Mesenchymal stem cell (in vitro differentiated cells and primary cell): ENCODE measurements at regions not wholly inside any gene's neighbourhood (a gene's known extent, or its start where the extent isn't known, plus 50 kb on each side); places are given as distances from the start of the nearest gene placed in this dataset.

Source experiments
- DNase-seq: peaks from one replicate; pipeline ENCODE4 v3.0.0-alpha.2; 2013
- H2AFZ ChIP-seq: one replicate; pipeline ENCODE4 v1.6.1; 2013; ENCODE audit warnings: low read depth, mild to moderate bottlenecking, control low read depth, inconsistent platforms, low read length, moderate library complexity
- H2AK5ac ChIP-seq: 2 replicates; pipeline ENCODE4 v1.6.1; 2013; ENCODE audit warnings: low read length, moderate library complexity, mild to moderate bottlenecking, inconsistent platforms; ENCODE audit not compliant: severe bottlenecking
- H2BK120ac ChIP-seq: one replicate; pipeline ENCODE4 v1.6.1; 2013; ENCODE audit warnings: low read depth, mild to moderate bottlenecking, inconsistent platforms, low read length, moderate library complexity
- H2BK12ac ChIP-seq, 2 experiments: one replicate each; pipeline ENCODE4 v1.6.1; 2013; ENCODE audit warnings: inconsistent platforms in 2 of 2, low read length in 2 of 2, mild to moderate bottlenecking in 2 of 2, moderate library complexity in 2 of 2, control low read depth in 1 of 2
- H2BK15ac ChIP-seq: one replicate; pipeline ENCODE4 v1.6.1; 2013; ENCODE audit warnings: mild to moderate bottlenecking, low read depth, inconsistent platforms; ENCODE audit not compliant: poor library complexity, severe bottlenecking
- H2BK5ac ChIP-seq: 2 replicates; pipeline ENCODE4 v1.6.1; 2013; ENCODE audit warnings: low read depth, mild to moderate bottlenecking, low read length, control low read depth, inconsistent platforms; ENCODE audit not compliant: poor library complexity, severe bottlenecking
- H3K14ac ChIP-seq, 2 experiments: one replicate each; pipeline ENCODE4 v1.6.1; 2013; ENCODE audit warnings: inconsistent platforms in 2 of 2, low read length in 2 of 2, control low read depth in 1 of 2, mild to moderate bottlenecking in 1 of 2, moderate library complexity in 1 of 2
- H3K18ac ChIP-seq, 2 experiments: one replicate each; pipeline ENCODE4 v1.6.1; 2013; ENCODE audit warnings: inconsistent platforms in 2 of 2, low read length in 2 of 2, control low read depth in 1 of 2, low read depth in 1 of 2, mild to moderate bottlenecking in 1 of 2
- H3K23ac ChIP-seq, 2 experiments: one replicate each; pipeline ENCODE4 v1.6.1; 2013; ENCODE audit warnings: inconsistent platforms in 2 of 2, low read length in 2 of 2, mild to moderate bottlenecking in 2 of 2, moderate library complexity in 2 of 2, control low read depth in 1 of 2
- H3K27ac ChIP-seq: 2 replicates; pipeline ENCODE4 v1.5.1; 2013; ENCODE audit warnings: mild to moderate bottlenecking, moderate library complexity, low read length, control low read depth, inconsistent platforms; ENCODE audit not compliant: poor library complexity, severe bottlenecking
- H3K27me3 ChIP-seq, 2 experiments: 2 replicates each; pipeline versions ENCODE4 v1.6.1 to v1.7.0; 2013; ENCODE audit warnings: low read length in 2 of 2, mild to moderate bottlenecking in 2 of 2, moderate library complexity in 2 of 2, control low read depth in 1 of 2, inconsistent platforms in 1 of 2; ENCODE audit not compliant: control insufficient read depth in 1 of 2, insufficient read depth in 1 of 2
- H3K36me3 ChIP-seq, 2 experiments: 2 replicates each; pipeline versions ENCODE4 v1.6.1 to v1.7.0; 2013; ENCODE audit warnings: low read length in 2 of 2, control low read depth in 1 of 2, inconsistent platforms in 1 of 2, low read depth in 1 of 2, mild to moderate bottlenecking in 1 of 2; ENCODE audit not compliant: insufficient read depth in 2 of 2, control insufficient read depth in 1 of 2
- H3K4ac ChIP-seq, 2 experiments: one replicate each; pipeline ENCODE4 v1.6.1; 2013; ENCODE audit warnings: inconsistent platforms in 2 of 2, low read length in 2 of 2, mild to moderate bottlenecking in 2 of 2, moderate library complexity in 2 of 2, control low read depth in 1 of 2, low read depth in 1 of 2
- H3K4me1 ChIP-seq: 2 replicates; pipeline ENCODE4 v1.6.1; 2013; ENCODE audit warnings: low read depth, low read length, control low read depth; ENCODE audit not compliant: control insufficient read depth, insufficient read depth
- H3K4me2 ChIP-seq: 2 replicates; pipeline ENCODE4 v1.6.1; 2013; ENCODE audit warnings: low read length, mild to moderate bottlenecking, inconsistent platforms; ENCODE audit not compliant: poor library complexity, severe bottlenecking
- H3K4me3 ChIP-seq, 2 experiments: 2 replicates each; pipeline versions ENCODE4 v1.5.1 to v1.7.0; 2013; ENCODE audit warnings: low read length in 2 of 2, mild to moderate bottlenecking in 2 of 2, control low read depth in 1 of 2, low read depth in 1 of 2; ENCODE audit not compliant: insufficient read depth in 1 of 2
- H3K79me1 ChIP-seq: replicated peaks from 2 replicates; pipeline ENCODE4 v1.6.1; 2013; ENCODE audit warnings: mild to moderate bottlenecking, control low read depth, low read length, inconsistent platforms; ENCODE audit not compliant: poor library complexity, severe bottlenecking
- H3K9ac ChIP-seq: 2 replicates; pipeline ENCODE4 v1.7.0; 2013; ENCODE audit warnings: mild to moderate bottlenecking, low read length, moderate library complexity
- H3K9me3 ChIP-seq: 2 replicates; pipeline ENCODE4 v1.7.0; 2013; ENCODE audit warnings: mild to moderate bottlenecking, low read length; ENCODE audit not compliant: control insufficient read depth
- H4K8ac ChIP-seq: one replicate; pipeline ENCODE4 v1.6.1; 2013; ENCODE audit warnings: inconsistent platforms, mild to moderate bottlenecking, low read length, moderate library complexity
- H4K91ac ChIP-seq: one replicate; pipeline ENCODE4 v1.6.1; 2013; ENCODE audit warnings: mild to moderate bottlenecking, low read length, inconsistent platforms
- WGBS: methylation state at CpG from one replicate; pipeline ENCODE4 v1.1.7; 2013; ENCODE audit warnings: mixed read lengths; 5-methylcytosine and 5-hydroxymethylcytosine counted together

GRCh38 chr2:16396171-16396570, 269.5 kb downstream of the CYRIA start:
- no peaks in the 10 kb centered on the region for H3K36me3 ChIP-seq
- DNase-seq, result no peak
- H2BK120ac ChIP-seq, result no peak overlapping the region
- H3K4me2 ChIP-seq, result no peak overlapping the region
- H2AFZ ChIP-seq, result no peak overlapping the region
- no peak overlapping the region for H4K91ac ChIP-seq
- no peak overlapping the region for H4K8ac ChIP-seq
- peak overlapping the region; percentile 26 for H2BK5ac ChIP-seq
- no peak overlapping the region for H3K4me3 ChIP-seq
- peaks cover 13% of the 10 kb centered on the region for H3K4me1 ChIP-seq
- no peak overlapping the region for H3K4ac ChIP-seq
- no peak overlapping the region for H3K9ac ChIP-seq
- no peak overlapping the region for H2BK12ac ChIP-seq
- no peak overlapping the region for H3K23ac ChIP-seq
- no peak overlapping the region for H3K27ac ChIP-seq
- H2BK15ac ChIP-seq, result no peak overlapping the region
- H3K9me3 ChIP-seq, result no peaks in the 10 kb centered on the region
- no peaks in the 10 kb centered on the region for H3K79me1 ChIP-seq
- H3K27me3 ChIP-seq, result peaks cover 0 to 10% of the 10 kb centered on the region in 2 experiments
- H3K18ac ChIP-seq, result no peak overlapping the region
- H3K14ac ChIP-seq, result no peak overlapping the region
- 83% methylated on average over 10 of the region's 10 CpGs for WGBS
- no peak overlapping the region for H2AK5ac ChIP-seq

DNA sequence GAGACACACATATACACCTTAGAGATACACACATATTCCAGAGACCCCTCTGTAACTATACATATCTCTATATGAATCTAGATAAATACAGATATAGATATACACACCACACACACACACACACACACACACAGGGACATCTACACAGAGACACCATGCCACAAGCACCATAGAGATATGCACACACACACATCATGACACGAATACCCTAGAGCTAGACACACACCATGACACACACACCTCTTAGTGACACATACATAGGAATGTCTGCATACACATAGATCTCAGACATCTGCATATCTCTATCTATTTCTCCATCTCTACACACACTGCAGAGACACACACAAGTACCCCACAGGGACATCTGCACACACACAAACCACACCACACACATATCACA, 270.0 kb downstream of the CYRIA start:
- Histone ChIP-seq H3K79me1 (no peaks in the 10 kb centered on the region), H2BK5ac (no peak overlapping the region)

DNA sequence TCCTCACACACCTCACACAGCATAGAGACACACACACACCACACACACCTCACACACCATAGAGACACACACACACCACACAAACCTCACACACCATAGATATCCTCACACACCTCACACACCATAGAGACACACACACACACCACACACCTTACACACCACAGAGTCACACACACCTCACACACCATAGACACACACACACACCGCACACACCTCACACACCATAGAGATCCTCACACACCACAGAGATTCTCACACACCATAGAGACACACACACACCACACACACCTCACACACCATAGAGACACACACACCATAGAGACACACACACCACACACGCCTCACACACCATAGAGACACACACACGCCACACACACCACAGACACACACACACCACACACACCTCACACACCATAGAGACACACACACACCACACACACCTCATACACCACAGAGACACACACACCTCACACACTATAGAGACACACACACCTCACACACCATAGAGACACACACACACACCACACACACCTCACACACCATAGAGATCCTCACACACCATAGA, 270.6 kb downstream of the CYRIA start:
- Histone ChIP-seq H2BK15ac (no peak overlapping the region), H2AK5ac (no peak overlapping the region), H2BK5ac (no peak overlapping the region), H3K4me3 (no peak overlapping the region), H3K79me1 (no peaks in the 10 kb centered on the region), H3K27me3 (peaks cover 0 to 10% of the 10 kb centered on the region in 2 experiments), H4K8ac (no peak overlapping the region), H3K36me3 (no peaks in the 10 kb centered on the region), H3K9ac (no peak overlapping the region), H2AFZ (no peak overlapping the region), H3K4me1 (peaks cover 13% of the 10 kb centered on the region), H3K9me3 (peaks cover 3% of the 10 kb centered on the region), H3K4me2 (no peak overlapping the region), H3K18ac (no peak overlapping the region), H4K91ac (no peak overlapping the region), H3K4ac (no peak overlapping the region), H3K14ac (no peak overlapping the region), H3K27ac (no peak overlapping the region), H3K23ac (no peak overlapping the region), H2BK120ac (no peak overlapping the region), H2BK12ac (no peak overlapping the region)
- 49% methylated on average over 3 of the region's 3 CpGs for whole genome bisulfite sequencing
- no peak for DNase-seq

More for the DNA sequence above, 270.0 kb downstream of the CYRIA start:
- Histone ChIP-seq H4K91ac (no peak overlapping the region), H4K8ac (peak overlapping the region; percentile 19), H2BK15ac (no peak overlapping the region), H3K4me2 (no peak overlapping the region), H2BK12ac (no peak overlapping the region), H3K18ac (no peak overlapping the region), H3K4me1 (peaks cover 13% of the 10 kb centered on the region), H2AFZ (no peak overlapping the region), H3K23ac (no peak overlapping the region), H3K4ac (no peak overlapping the region), H3K9me3 (peaks cover 3% of the 10 kb centered on the region), H3K14ac (no peak overlapping the region), H3K27ac (no peak overlapping the region), H2AK5ac (no peak overlapping the region), H3K4me3 (no peak overlapping the region), H3K9ac (no peak overlapping the region), H3K27me3 (peaks cover 0 to 10% of the 10 kb centered on the region in 2 experiments), H2BK120ac (no peak overlapping the region), H3K36me3 (no peaks in the 10 kb centered on the region)
- no peak for DNase-seq
- WGBS, result 77% methylated on average over 1 of the region's 1 CpG

DNA sequence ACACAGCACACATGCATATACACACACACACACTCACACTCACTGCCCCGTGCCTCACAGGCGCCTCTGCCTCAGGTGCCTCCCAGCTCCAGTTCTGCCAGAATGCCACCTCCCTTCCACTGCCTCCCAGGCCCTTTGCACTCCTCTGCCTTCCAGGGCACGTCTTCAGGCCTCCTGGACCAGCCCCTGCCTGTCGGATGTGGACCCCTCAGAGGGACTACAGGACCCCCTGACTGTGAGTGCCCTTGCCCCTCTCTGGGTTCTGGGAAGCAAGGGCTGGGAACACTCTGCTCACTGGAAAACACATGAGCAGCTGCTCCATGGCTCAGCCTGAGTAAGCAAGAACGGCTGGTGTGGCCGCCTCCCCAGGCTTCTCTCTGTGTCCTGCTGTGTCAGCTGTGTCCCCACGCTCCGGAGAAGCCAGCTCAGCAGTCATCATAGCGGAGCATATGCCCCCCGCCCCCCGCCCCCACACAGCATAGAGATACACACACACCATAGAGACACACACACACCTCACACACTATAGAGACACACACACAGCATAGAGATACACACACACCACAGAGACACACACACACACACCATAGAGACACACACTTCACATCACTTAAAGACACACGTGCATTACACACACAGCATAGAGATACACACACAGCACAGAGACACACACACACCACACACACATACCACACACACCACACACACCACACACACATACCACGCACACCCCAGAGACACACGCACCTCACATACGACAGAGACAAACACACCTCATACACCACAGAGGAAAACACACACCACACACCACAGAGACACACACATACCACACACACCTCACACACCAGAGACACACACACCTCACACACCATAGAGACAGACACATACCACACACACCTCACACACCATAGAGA, 271.3 kb downstream of the CYRIA start:
- no peak for DNase-seq
- H3K4me1 ChIP-seq, result peaks cover 13% of the 10 kb centered on the region
- H3K18ac ChIP-seq, result no peak overlapping the region
- H2BK5ac ChIP-seq, result no peak overlapping the region
- H3K14ac ChIP-seq, result no peak overlapping the region
- H3K9me3 ChIP-seq, result peaks cover 3% of the 10 kb centered on the region
- no peaks in the 10 kb centered on the region for H3K36me3 ChIP-seq
- 58% methylated on average over 13 of the region's 15 CpGs for WGBS
- no peak overlapping the region for H2BK12ac ChIP-seq
- H2AK5ac ChIP-seq, result no peak overlapping the region
- H3K9ac ChIP-seq, result no peak overlapping the region
- no peaks in the 10 kb centered on the region for H3K79me1 ChIP-seq
- H3K4me3 ChIP-seq, result no peak overlapping the region
- H2BK15ac ChIP-seq, result no peak overlapping the region
- peaks cover 0 to 10% of the 10 kb centered on the region in 2 experiments for H3K27me3 ChIP-seq
- no peak overlapping the region for H3K27ac ChIP-seq
- H2BK120ac ChIP-seq, result no peak overlapping the region
- H3K23ac ChIP-seq, result no peak overlapping the region
- H3K4ac ChIP-seq, result no peak overlapping the region
- no peak overlapping the region for H3K4me2 ChIP-seq
- H4K91ac ChIP-seq, result no peak overlapping the region
- no peak overlapping the region for H2AFZ ChIP-seq
- H4K8ac ChIP-seq, result no peak overlapping the region
